ENCODE measurements at regions not wholly inside any gene's neighbourhood (a gene's known extent, or its start where the extent isn't known, plus 50 kb on each side); places are given as distances from the start of the nearest gene placed in this dataset.

GRCh38 chr10:89090756-89091445, 100.3 kb downstream of the FAS start:
- no peak overlapping the region for H3K4me3 ChIP-seq (ENCODE audit: low read length)
- TF ChIP-seq, protein P1, sequence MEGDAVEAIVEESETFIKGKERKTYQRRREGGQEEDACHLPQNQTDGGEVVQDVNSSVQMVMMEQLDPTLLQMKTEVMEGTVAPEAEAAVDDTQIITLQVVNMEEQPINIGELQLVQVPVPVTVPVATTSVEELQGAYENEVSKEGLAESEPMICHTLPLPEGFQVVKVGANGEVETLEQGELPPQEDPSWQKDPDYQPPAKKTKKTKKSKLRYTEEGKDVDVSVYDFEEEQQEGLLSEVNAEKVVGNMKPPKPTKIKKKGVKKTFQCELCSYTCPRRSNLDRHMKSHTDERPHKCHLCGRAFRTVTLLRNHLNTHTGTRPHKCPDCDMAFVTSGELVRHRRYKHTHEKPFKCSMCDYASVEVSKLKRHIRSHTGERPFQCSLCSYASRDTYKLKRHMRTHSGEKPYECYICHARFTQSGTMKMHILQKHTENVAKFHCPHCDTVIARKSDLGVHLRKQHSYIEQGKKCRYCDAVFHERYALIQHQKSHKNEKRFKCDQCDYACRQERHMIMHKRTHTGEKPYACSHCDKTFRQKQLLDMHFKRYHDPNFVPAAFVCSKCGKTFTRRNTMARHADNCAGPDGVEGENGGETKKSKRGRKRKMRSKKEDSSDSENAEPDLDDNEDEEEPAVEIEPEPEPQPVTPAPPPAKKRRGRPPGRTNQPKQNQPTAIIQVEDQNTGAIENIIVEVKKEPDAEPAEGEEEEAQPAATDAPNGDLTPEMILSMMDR (IDR thresholded peaks at IDR 0.05; ENCODE audit: insufficient read depth, low read depth, low read length, missing control alignments): no peak

GRCh38 chr10:89086801-89087521, 96.4 kb downstream of the FAS start:
- no peak overlapping the region for H3K4me3 ChIP-seq (ENCODE audit: low read length)
- TF ChIP-seq, protein P1 (IDR thresholded peaks at IDR 0.05; ENCODE audit: insufficient read depth, low read depth, low read length, missing control alignments): no peak
- DNase-seq (ENCODE audit: low read depth): peak; percentile 25

More at GRCh38 chr10:89090756-89091445, 100.3 kb downstream of the FAS start:
- DNase-seq (ENCODE audit: low read depth): no peak

DNA sequence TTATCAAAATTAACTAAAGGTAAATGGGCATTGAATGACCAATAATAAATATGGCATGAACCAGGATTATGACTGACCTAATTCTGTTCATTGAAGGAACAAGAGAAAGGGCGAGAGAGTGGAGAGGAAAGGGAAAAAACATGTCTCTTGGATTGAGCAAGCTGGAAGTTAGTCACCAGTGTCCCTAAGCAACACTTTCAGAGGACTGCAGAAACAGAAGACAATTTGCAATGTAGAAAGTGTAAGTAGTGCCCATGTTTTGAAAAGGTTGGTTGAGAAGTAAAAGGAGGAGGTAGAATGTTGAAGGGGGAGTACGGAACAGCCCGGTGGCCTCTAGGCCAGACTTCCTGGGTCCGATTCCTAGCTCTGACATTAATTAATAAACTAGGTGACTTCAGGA, 94.6 kb downstream of the FAS start:
- H3K4me3 ChIP-seq (ENCODE audit: low read length): no peak overlapping the region
- DNase-seq (ENCODE audit: low read depth): no peak
- TF ChIP-seq, protein P1 (IDR thresholded peaks at IDR 0.05; ENCODE audit: insufficient read depth, low read depth, low read length, missing control alignments): no peak

GRCh38 chr10:89082086-89082485, 91.5 kb downstream of the FAS start:
- no peak overlapping the region for H3K4me3 ChIP-seq (ENCODE audit: low read length)
- DNase-seq (ENCODE audit: low read depth): no peak
- TF ChIP-seq, protein P1 (IDR thresholded peaks at IDR 0.05; ENCODE audit: insufficient read depth, low read depth, low read length, missing control alignments): no peak

- TF ChIP-seq, protein P1 (IDR thresholded peaks at IDR 0.05; ENCODE audit: insufficient read depth, low read depth, low read length, missing control alignments): no peak
- DNase-seq (ENCODE audit: low read depth): no peak
- H3K4me3 ChIP-seq (ENCODE audit: low read length): no peak overlapping the region
Observed at GRCh38 chr10:89080660-89081059, 90.1 kb downstream of the FAS start.

GRCh38 chr10:89079961-89080360, 89.4 kb downstream of the FAS start:
- no peak overlapping the region for H3K4me3 ChIP-seq (ENCODE audit: low read length)
- DNase-seq (ENCODE audit: low read depth): peak; percentile 8
- TF ChIP-seq, protein P1 (IDR thresholded peaks at IDR 0.05; ENCODE audit: insufficient read depth, low read depth, low read length, missing control alignments): no peak

Measured in epithelial cell of esophagus (primary cell).